PC-3 (cell line): ENCODE measurements at regions not wholly inside any gene's neighbourhood (a gene's known extent, or its start where the extent isn't known, plus 50 kb on each side); places are given as distances from the start of the nearest gene placed in this dataset.

Experiments used
- ATAC-seq: fragments of 200-7000 bp; cut with Tn5 transposase; 2 replicates; pipeline ENCODE4 v1.9.1; 2020; ENCODE audit warnings: mild to moderate bottlenecking, moderate library complexity
- BruUV-seq: library from RNA; stranded (reverse); fragments of 400-500 nt; replicated peaks from 2 replicates; lab custom pipeline; 2021; lab: Mats Ljungman, UMichigan
- CTCF ChIA-PET: fragments of 300-600 bp; sonication (Branson Sonifier 250); formaldehyde crosslinking; loops from one replicate; lab custom pipeline; 2022; ENCODE audit warnings: antibody characterized with exemption; lab: Charles Lee
- POLR2A ChIA-PET: fragments of 300-600 bp; sonication (Branson Sonifier 250); formaldehyde crosslinking; loops from one replicate; lab custom pipeline; 2022; ENCODE audit warnings: antibody characterized with exemption; ENCODE audit not compliant: unreplicated experiment; lab: Charles Lee
- DNase-seq: peaks from one replicate; pipeline ENCODE4 v3.0.0-alpha.2; 2015
- H2AFZ ChIP-seq: fragments of 300-600 bp; sonication (generic); 2 replicates; pipeline ENCODE4 v1.6.0; 2016; ENCODE audit warnings: antibody characterized with exemption, low read length
- H3F3A ChIP-seq: fragments of 300-600 bp; sonication (generic); one replicate; pipeline ENCODE4 v1.6.0; 2017; ENCODE audit warnings: antibody characterized with exemption, low read length, control low read depth, mild to moderate bottlenecking; ENCODE audit not compliant: unreplicated experiment
- H3K27ac ChIP-seq: fragments of 300-600 bp; sonication (generic); 2 replicates; pipeline ENCODE4 v1.5.1; 2016; ENCODE audit warnings: mild to moderate bottlenecking, low read length
- H3K27me3 ChIP-seq: fragments of 300-600 bp; sonication (generic); 2 replicates; pipeline ENCODE4 v1.6.1; 2016; ENCODE audit warnings: low read length, mixed read lengths
- H3K36me3 ChIP-seq: fragments of 300-600 bp; sonication (generic); 2 replicates; pipeline ENCODE4 v1.6.1; 2016; ENCODE audit warnings: low read depth, mixed run types, low read length, mixed read lengths
- H3K4me1 ChIP-seq: fragments of 300-600 bp; sonication (generic); 2 replicates; pipeline ENCODE4 v1.5.1; 2016; ENCODE audit warnings: low read length; ENCODE audit not compliant: insufficient read depth
- H3K4me2 ChIP-seq: fragments of 300-600 bp; sonication (generic); 2 replicates; pipeline ENCODE4 v1.6.0; 2016; ENCODE audit warnings: low read length
- H3K4me3 ChIP-seq: fragments of 300-600 bp; sonication (generic); 2 replicates; pipeline ENCODE4 v1.5.1; 2016; ENCODE audit warnings: mild to moderate bottlenecking, low read length, mixed read lengths
- H3K79me2 ChIP-seq: fragments of 300-600 bp; sonication (generic); 2 replicates; pipeline ENCODE4 v1.6.1; 2017; ENCODE audit warnings: low read length, mixed read lengths
- H3K9ac ChIP-seq: fragments of 300-600 bp; sonication (generic); 2 replicates; pipeline ENCODE4 v1.6.0; 2016; ENCODE audit warnings: mild to moderate bottlenecking, low read length
- H3K9me2 ChIP-seq: fragments of 300-600 bp; sonication (generic); replicated peaks from 2 replicates; pipeline ENCODE4 v1.6.1; 2016; ENCODE audit warnings: mixed run types, low read length, mixed read lengths
- H3K9me3 ChIP-seq: fragments of 300-600 bp; sonication (generic); 2 replicates; pipeline ENCODE4 v1.6.1; 2016; ENCODE audit warnings: low read length, mixed read lengths
- H4K20me1 ChIP-seq: fragments of 300-600 bp; sonication (generic); 2 replicates; pipeline ENCODE4 v1.6.1; 2016; ENCODE audit warnings: low read length, mixed read lengths
- EZH2 ChIP-seq: fragments of 300-600 bp; sonication (generic); IDR thresholded peaks from one replicate; pipeline ENCODE4 v1.6.1; 2017; ENCODE audit warnings: antibody characterized with exemption, mild to moderate bottlenecking, low read length; ENCODE audit not compliant: unreplicated experiment
- EZH2phosphoT487 ChIP-seq: fragments of 300-600 bp; sonication (generic); IDR thresholded peaks from 2 replicates; pipeline ENCODE4 v1.6.1; 2018; ENCODE audit warnings: mild to moderate bottlenecking, antibody characterized with exemption, low read length, borderline replicate concordance
- intact Hi-C: fragments of 100-400 bp; cut with micrococcal nuclease; formaldehyde crosslinking; loops from 2 replicates; pipeline ENCODE4 v1.9.0; 2023
- TF ChIP-seq, protein P1 (sequence below): fragments of 300-600 bp; sonication (generic); conservative IDR thresholded peaks from 2 replicates; pipeline ENCODE4 v1.5.1; 2017; ENCODE audit warnings: antibody characterized with exemption, low read depth, mild to moderate bottlenecking, low read length

DNA sequence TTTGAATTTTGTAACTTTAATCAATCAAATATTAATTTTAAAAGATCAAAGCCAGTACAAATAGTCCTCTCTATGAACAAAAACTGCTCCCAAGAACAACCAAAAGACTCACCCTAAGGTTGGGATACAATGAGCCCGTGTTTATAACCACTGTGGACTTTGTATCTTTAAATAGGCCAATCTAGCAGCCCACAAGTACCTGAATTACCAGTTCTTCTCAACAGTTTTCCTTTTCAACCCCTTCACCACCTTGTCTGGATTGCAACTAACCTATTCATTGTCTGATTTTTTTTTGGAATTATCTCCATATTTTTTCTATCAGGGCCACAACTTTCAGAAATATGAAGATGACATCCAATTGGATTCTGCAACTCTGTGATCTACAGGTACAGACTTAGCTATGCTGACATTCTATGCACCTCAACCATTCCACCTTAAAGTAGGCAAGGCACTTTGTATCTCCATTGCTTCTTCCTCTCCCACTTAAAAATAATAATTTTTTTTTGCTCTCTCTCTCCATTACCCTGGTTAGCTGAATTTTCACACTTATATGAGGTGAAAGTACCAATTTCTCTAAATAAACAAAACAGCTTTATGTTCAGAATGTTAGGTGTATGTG, 81.9 kb upstream of the MAPRE2 start:
- Histone ChIP-seq H3F3A (no peaks in the 10 kb centered on the region), H3K4me1 (peaks cover 8% of the 10 kb centered on the region; the same call in 1 of the 2 replicates), H3K27me3 (no peaks in the 10 kb centered on the region), H3K36me3 (no peaks in the 10 kb centered on the region), H3K9me3 (no peaks in the 10 kb centered on the region), H3K9ac (no peak overlapping the region), H4K20me1 (no peaks in the 10 kb centered on the region), H3K4me2 (no peak overlapping the region), H3K27ac (no peak overlapping the region), H3K79me2 (no peaks in the 10 kb centered on the region), H3K4me3 (no peak overlapping the region), H2AFZ (no peak overlapping the region), H3K9me2 (no peaks in the 10 kb centered on the region)
- ATAC-seq (no peak), DNase-seq (no peak)
- CTCF ChIA-PET: no interaction called here
- POLR2A ChIA-PET: no interaction called here
- TF ChIP-seq, protein P1, sequence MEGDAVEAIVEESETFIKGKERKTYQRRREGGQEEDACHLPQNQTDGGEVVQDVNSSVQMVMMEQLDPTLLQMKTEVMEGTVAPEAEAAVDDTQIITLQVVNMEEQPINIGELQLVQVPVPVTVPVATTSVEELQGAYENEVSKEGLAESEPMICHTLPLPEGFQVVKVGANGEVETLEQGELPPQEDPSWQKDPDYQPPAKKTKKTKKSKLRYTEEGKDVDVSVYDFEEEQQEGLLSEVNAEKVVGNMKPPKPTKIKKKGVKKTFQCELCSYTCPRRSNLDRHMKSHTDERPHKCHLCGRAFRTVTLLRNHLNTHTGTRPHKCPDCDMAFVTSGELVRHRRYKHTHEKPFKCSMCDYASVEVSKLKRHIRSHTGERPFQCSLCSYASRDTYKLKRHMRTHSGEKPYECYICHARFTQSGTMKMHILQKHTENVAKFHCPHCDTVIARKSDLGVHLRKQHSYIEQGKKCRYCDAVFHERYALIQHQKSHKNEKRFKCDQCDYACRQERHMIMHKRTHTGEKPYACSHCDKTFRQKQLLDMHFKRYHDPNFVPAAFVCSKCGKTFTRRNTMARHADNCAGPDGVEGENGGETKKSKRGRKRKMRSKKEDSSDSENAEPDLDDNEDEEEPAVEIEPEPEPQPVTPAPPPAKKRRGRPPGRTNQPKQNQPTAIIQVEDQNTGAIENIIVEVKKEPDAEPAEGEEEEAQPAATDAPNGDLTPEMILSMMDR: no peak
- no peak for TF ChIP-seq EZH2phosphoT487
- no peak for TF ChIP-seq EZH2
- BruUV-seq: no TSS peak
- intact Hi-C loops: no loop called here

GRCh38 chr18:34959989-34960388, 81.2 kb upstream of the MAPRE2 start:
- DNase-seq (no peak), ATAC-seq (no peak)
- H3K36me3 ChIP-seq: no peaks in the 10 kb centered on the region
- no peak overlapping the region for H2AFZ ChIP-seq
- H3K4me1 ChIP-seq: peaks cover 8% of the 10 kb centered on the region; the same call in 1 of the 2 replicates
- intact Hi-C loops: no loop called here
- H3K4me3 ChIP-seq: no peak overlapping the region
- no peak overlapping the region for H3K4me2 ChIP-seq
- H3K9ac ChIP-seq: no peak overlapping the region
- no peaks in the 10 kb centered on the region for H3F3A ChIP-seq
- no peak overlapping the region for H3K27ac ChIP-seq
- no peaks in the 10 kb centered on the region for H3K27me3 ChIP-seq
- H4K20me1 ChIP-seq: no peaks in the 10 kb centered on the region
- H3K79me2 ChIP-seq: no peaks in the 10 kb centered on the region
- ChIA-PET CTCF (no interaction called here), POLR2A (no interaction called here)
- no peaks in the 10 kb centered on the region for H3K9me3 ChIP-seq
- H3K9me2 ChIP-seq: no peaks in the 10 kb centered on the region
- BruUV-seq: no TSS peak
- TF ChIP-seq EZH2phosphoT487 (no peak), EZH2 (no peak)
- TF ChIP-seq, protein P1: no peak

GRCh38 chr18:34965108-34965507, 76.1 kb upstream of the MAPRE2 start:
- no peaks in the 10 kb centered on the region for H3K79me2 ChIP-seq
- intact Hi-C loops: no loop called here
- H2AFZ ChIP-seq: no peak overlapping the region
- no peaks in the 10 kb centered on the region for H3K9me2 ChIP-seq
- no peaks in the 10 kb centered on the region for H4K20me1 ChIP-seq
- no peaks in the 10 kb centered on the region for H3K27me3 ChIP-seq
- ChIA-PET POLR2A (no interaction called here), CTCF (no interaction called here)
- no peak overlapping the region for H3K9ac ChIP-seq
- H3K36me3 ChIP-seq: no peaks in the 10 kb centered on the region
- no peak overlapping the region for H3K4me2 ChIP-seq
- TF ChIP-seq EZH2: no peak
- no peak for TF ChIP-seq EZH2phosphoT487
- TF ChIP-seq, protein P1: no peak
- DNase-seq: no peak
- H3K27ac ChIP-seq: no peak overlapping the region
- BruUV-seq: no TSS peak
- no peak for ATAC-seq
- H3K4me1 ChIP-seq: no peaks in the 10 kb centered on the region
- H3K4me3 ChIP-seq: no peak overlapping the region
- H3F3A ChIP-seq: no peaks in the 10 kb centered on the region
- H3K9me3 ChIP-seq: no peaks in the 10 kb centered on the region
